ENCODE measurements at regions not wholly inside any gene's neighbourhood (a gene's known extent, or its start where the extent isn't known, plus 50 kb on each side); places are given as distances from the start of the nearest gene placed in this dataset.
A peak's percentile ranks its signal among the peaks of the same experiment; 100 is the strongest.

DNA sequence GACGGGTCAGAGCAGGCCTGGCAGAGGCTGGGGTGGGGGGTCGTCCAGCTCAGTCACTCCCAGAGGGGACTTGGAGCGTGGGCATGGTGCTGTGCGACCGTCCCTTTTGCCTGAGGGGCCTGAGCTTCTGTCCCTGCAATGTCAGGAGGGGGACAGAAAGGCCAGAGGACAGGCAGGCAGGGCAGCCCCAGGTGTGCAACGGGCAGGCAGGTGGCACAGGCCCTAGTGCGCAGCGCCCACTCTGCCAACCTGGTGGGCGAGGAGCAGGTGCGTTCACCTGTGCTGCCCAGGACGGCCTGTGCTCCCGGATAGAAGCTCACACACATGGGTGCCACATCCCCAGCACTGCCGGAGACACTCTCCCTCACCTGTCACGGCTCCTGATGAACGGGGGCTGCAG, 78.7 kb upstream of the SLCO4A1 start:
- DNase-seq: no peak

- DNase-seq: no peak
Observed at GRCh38 chr20:62564456-62565245, 77.7 kb upstream of the SLCO4A1 start.

DNA sequence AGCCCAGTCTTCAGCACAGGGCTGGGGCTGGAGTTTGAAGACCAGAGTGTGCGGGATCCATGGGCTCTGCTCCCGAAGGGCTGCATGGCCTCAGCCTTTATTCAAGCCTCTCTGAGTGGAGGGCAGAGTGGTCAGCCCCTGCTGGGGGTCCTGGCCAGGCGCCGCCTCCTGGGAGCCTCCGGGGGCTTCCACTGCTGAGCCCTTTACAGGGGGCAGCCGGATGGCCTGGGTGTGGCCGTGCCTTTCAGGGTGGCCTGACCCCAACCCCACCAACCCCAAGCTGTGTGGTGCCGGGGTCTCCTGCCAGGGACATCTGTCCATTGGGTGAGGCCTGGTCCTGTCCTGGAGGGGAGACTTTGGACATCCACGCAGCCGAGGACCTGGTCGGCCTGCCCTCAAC, 76.0 kb upstream of the SLCO4A1 start:
- no peak for DNase-seq

DNA sequence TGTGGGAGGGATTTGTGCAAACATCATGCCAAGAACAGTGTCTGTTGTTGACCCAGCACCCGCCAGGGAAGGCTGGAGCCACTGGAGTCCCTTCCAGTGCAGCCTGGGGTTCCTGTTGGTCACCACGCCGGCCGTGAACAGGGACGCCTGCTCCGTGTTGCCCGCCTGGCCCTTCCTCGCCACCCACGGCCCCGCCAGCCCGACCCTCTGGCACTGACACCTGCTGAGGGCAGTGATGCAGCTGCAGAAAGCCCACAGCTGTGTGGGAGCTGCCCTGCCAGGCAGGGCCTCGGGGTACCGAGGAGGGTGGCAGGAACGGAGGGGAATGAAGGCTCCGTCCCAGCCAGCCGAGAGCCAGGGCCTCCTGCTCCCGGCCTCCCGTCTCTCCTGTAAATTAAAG, 75.5 kb upstream of the SLCO4A1 start:
- no peak for DNase-seq

DNA sequence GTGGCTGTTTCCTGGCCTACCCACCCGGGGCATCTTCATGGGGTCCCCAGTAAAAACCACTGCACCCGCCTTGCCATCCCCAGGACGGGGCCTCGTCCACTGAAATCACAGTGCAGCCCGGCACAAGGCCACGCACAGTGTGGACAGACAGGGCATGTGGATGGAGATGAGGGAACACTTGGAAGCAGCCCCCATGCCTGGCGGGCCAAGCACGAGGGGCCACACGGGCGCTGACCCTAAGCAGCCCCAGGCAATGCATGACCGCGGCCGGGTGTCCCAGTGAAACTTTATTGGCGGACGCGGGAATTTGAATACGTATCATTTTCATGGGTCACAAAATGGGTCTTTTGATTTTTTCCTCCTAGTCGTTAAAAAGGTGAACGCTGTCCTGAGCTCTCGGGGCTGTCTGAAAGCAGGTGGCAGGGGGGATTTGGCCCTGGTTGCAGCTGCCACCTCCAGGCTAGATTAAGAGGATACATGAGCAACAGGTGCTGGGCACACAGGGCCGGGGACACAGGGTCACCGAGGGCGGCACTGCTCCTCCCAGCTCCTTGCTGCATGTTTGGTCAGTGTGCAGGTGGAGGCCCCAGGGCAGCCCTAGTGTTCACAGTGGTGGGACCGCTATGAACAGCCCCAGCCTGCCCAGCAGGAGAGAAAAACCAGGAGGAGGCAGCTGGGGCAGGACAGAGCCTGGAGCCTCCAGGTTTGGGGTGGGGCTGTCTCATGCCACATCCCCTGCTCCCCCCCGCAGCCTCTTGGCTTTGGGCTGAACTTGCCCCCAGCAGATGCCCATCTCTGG, 74.9 kb upstream of the SLCO4A1 start:
- DNase-seq: no peak

GRCh38 chr20:62568045-62568389, 74.3 kb upstream of the SLCO4A1 start:
- DNase-seq: no peak

GRCh38 chr20:62569615-62570014, 72.7 kb upstream of the SLCO4A1 start:
- no peak for DNase-seq

DNA sequence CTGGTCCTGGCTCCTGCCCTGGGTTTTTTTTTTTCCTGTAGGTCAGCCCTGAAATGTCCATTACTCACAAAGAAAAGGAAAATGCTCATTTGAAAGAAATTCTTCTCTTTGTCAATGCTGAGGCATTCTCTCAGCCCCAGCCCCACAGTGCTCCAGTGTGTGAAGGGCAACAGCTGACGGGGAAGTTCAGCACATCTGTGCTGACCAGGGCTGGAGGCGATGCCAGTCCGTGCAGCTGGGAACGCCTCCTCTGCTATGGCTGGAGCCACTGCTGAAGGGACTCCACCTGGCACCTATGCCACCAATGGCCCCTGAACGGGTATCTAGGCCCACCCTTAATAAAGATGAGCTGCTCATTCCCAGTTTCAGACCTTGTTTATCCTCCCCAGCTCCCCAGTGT, 71.9 kb upstream of the SLCO4A1 start:
- no peak for DNase-seq

DNA sequence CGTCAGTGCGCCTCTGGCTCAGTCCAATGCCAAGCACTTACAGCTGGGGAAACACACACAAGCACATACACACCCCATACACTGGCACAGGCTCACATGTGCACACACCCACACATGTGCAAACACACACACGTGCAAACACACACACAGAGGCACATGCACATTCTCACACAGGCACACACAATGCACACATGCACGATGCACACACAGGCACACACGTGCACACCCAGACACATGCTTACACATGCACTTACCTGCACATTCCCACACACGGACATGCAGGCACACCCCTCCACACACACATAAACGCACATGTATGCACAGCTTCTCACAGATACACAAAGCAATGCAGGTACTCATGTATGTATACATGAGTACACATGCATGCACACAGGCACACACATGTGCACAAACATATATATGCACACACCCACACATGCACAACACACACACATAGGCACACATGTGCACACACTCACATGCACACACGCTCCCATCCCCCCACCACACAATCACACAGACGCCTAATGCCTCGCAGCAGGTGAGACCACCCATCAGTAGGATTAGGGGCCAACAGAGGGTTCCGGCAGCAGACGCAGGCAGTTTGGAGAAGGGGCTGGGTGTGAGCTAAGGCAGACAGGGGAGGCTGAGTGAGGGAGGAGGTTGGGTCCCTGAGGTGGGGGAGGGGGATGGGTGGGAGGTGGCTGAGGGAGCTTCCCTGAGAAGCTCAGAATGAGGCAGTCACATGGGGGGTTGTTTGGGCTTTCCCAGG, 71.2 kb upstream of the SLCO4A1 start:
- no peak for DNase-seq

GRCh38 chr20:62571669-62572344, 70.5 kb upstream of the SLCO4A1 start:
- DNase-seq: peak; percentile 43

GRCh38 chr20:62572980-62573379, 69.3 kb upstream of the SLCO4A1 start:
- no peak for DNase-seq

- no peak for DNase-seq
Observed at GRCh38 chr20:62573817-62574216, 68.5 kb upstream of the SLCO4A1 start.

DNA sequence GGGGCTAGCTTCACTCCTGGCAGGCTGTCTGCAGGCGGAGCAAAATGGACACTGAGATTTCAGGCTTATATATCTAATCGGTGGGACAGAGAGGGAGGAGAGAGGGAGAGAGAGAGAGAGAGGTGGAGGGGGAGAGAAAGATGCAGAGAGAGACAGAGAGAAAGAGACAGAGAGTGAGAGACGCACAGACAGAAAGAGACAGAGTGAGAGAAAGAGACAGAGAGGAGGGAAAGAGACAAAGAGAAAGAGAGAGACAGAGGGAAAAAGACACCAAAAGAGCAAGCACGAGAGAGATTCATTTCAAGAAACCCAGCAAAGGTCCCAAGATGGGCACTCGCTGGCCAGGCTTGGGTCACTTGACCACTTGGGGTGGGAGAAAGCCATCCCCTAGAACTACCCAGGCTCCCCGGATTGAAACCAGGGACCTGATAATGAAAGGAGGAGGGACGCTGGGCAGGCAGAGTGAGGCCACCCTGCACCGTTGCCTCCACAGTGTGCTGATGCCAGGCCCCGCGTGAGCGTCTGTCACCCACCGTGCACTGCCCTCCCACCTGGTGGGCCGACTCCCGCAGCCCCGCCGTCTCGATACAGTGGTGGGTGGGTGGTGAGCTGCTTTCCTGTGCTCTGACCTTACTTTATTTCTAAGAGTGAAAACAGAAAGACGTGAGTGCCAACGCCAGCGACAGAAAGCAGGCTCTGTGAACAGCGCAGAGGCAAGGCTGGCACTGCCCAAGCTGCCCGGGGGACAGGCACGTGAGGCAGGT, 67.9 kb upstream of the SLCO4A1 start:
- DNase-seq: no peak

GRCh38 chr20:62575976-62576722, 66.2 kb upstream of the SLCO4A1 start:
- DNase-seq: no peak

DNA sequence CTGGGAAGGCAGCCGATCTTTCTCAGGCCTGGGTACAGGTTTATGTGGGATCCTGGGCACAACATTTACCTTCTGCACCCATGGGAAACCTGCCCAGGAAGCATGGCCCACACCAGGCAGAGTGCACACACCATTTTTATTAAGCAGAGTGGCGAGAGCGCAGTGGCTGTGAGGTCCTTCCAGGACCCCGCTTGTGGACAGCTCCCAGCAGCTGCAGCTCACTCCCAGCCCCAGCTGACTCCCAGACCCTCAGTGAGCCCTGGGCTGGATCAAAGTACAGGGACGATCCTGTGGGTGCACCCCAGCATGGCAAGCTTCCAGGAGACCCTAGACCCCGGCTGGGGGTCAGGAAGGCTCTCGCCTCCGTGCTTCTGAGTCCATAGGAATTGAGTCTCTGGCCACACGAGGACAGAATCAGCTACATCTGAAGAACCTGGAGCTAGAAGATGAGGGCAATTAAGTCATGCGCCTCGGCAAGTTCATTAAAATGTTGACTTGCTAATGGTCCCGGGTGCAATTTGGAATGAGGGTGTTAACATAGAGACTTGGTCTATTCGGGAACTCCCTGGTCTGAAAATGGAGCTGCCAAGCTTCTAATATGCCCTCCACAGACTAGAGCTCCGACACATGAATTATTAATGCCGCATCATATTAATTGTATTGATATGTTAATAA, 65.4 kb upstream of the SLCO4A1 start:
- DNase-seq: no peak

DNA sequence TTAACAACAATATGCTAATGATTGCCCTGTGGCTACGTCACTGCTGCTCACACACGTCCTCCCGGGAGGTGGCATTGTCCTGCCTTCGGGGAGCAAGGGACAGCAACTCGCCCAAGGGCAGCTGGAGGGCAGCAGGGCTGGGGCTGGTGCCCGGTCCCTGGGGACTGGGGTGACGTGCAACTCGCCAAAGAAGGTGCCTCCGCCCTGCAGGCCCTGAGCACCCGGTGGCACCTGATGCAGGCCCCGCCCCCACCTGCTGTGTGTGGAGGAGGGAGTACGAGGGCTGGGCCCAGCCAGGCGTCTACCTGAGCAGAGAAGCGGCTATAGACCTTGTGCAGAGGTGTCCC, 64.8 kb upstream of the SLCO4A1 start:
- DNase-seq: no peak

DNA sequence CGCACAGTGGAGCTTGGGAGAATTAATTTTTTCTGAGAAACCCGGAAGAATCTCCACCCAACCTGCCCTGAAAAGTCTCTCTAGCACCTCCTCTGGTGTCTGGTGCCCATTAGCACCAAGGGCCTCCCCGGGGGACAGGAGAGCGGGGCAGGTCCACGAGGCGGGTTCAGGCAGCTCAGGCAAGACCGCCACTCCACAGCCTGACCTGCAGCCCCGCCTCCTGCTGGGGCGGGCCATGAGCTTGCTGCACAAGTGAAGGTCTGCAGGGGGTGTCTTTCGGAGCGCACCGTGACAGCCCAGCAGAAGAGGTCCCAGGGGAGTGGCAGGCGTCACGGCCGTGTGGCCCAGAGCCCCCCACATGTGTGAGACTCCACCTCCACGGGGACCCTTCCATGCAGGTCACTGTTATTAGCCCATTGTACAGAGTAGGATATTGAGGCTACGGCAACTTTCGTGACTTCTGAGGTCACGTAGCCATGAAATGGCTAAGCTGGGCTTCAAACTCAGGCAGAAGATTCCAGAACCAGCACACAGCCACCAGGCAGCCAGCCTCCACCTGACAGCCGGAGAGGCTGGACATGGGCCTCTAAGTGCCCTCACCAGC, 63.9 kb upstream of the SLCO4A1 start:
- DNase-seq: peak; percentile 28

GRCh38 chr20:62580052-62580451, 62.3 kb upstream of the SLCO4A1 start:
- DNase-seq: no peak

GRCh38 chr20:62580733-62581132, 61.6 kb upstream of the SLCO4A1 start:
- no peak for DNase-seq

DNA sequence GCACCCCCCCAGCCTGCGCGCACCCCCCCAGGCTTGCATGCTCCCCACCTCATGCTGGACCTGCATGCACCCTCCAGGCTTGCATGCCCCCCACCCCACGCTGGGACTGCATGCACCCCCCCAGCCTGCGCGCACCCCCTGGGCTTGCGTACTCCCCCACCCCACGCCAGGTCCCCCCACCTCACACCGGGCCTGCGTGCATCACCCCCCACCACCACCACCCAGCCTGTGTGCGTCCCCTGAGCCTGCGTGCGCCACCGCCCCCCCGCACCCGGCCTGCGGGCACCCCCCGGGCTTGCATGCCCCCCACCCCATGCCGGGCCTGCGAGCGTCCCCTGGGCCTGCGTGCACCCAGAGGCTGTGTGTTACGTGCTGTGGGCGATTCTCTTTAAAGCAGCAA, 61.0 kb upstream of the SLCO4A1 start:
- DNase-seq: no peak

- no peak for DNase-seq
Observed at GRCh38 chr20:62581806-62582205, 60.5 kb upstream of the SLCO4A1 start.
